H4 (cell line): ENCODE measurements at regions not wholly inside any gene's neighbourhood (a gene's known extent, or its start where the extent isn't known, plus 50 kb on each side); places are given as distances from the start of the nearest gene placed in this dataset.
"Not testable (repeated sequence)": the region's sequence is repeated elsewhere in the genome, so short reads cannot be mapped to it uniquely, and the experiment has no call there.

Experiments used
- DNase-seq: peaks from one replicate; pipeline ENCODE4 v3.0.0-alpha.2; 2015; ENCODE audit warnings: low spot score

GRCh38 chr1:69077633-69078032 is 490.1 kb upstream of the LRRC7 start:
- no peak for DNase-seq

GRCh38 chr1:69081668-69082067 is 486.1 kb upstream of the LRRC7 start:
- no peak for DNase-seq

GRCh38 chr1:69082312-69082711 is 485.4 kb upstream of the LRRC7 start:
- no peak for DNase-seq

GRCh38 chr1:69086148-69086547 is 481.6 kb upstream of the LRRC7 start:
- no peak for DNase-seq

- no peak for DNase-seq
Measured at GRCh38 chr1:69088571-69088970, 479.2 kb upstream of the LRRC7 start.

- no peak for DNase-seq
Measured at GRCh38 chr1:69090170-69090569, 477.6 kb upstream of the LRRC7 start.

- no peak for DNase-seq
Measured at GRCh38 chr1:69090752-69091151, 477.0 kb upstream of the LRRC7 start.

GRCh38 chr1:69102058-69102457 is 465.7 kb upstream of the LRRC7 start:
- DNase-seq, result not testable (repeated sequence)

GRCh38 chr1:69103213-69103612 is 464.5 kb upstream of the LRRC7 start:
- DNase-seq, result no peak

GRCh38 chr1:69103705-69104385 is 463.9 kb upstream of the LRRC7 start:
- no peak for DNase-seq

- DNase-seq, result no peak
Measured at GRCh38 chr1:69104894-69105293, 462.8 kb upstream of the LRRC7 start.

- DNase-seq, result no peak
Measured at GRCh38 chr1:69109277-69109676, 458.4 kb upstream of the LRRC7 start.

GRCh38 chr1:69110851-69111250 is 456.9 kb upstream of the LRRC7 start:
- no peak for DNase-seq

GRCh38 chr1:69120126-69120741 is 447.5 kb upstream of the LRRC7 start:
- DNase-seq, result not testable (repeated sequence)

- no peak for DNase-seq
Measured at GRCh38 chr1:69120817-69121216, 446.9 kb upstream of the LRRC7 start.

GRCh38 chr1:69121723-69122122 is 446.0 kb upstream of the LRRC7 start:
- DNase-seq, result no peak

GRCh38 chr1:69122373-69122772 is 445.3 kb upstream of the LRRC7 start:
- no peak for DNase-seq

GRCh38 chr1:69123486-69123885 is 444.2 kb upstream of the LRRC7 start:
- DNase-seq, result no peak

- no peak for DNase-seq
Measured at GRCh38 chr1:69126796-69127195, 440.9 kb upstream of the LRRC7 start.

GRCh38 chr1:69128204-69128603 is 439.5 kb upstream of the LRRC7 start:
- no peak for DNase-seq

- DNase-seq, result no peak
Measured at GRCh38 chr1:69129538-69129937, 438.2 kb upstream of the LRRC7 start.

GRCh38 chr1:69138172-69138571 is 429.6 kb upstream of the LRRC7 start:
- no peak for DNase-seq

- DNase-seq, result no peak
Measured at GRCh38 chr1:69139007-69139406, 428.7 kb upstream of the LRRC7 start.

GRCh38 chr1:69146303-69146702 is 421.4 kb upstream of the LRRC7 start:
- DNase-seq, result no peak
